C4-2B (cell line): ENCODE measurements at regions not wholly inside any gene's neighbourhood (a gene's known extent, or its start where the extent isn't known, plus 50 kb on each side); places are given as distances from the start of the nearest gene placed in this dataset.

Experiments used
- H3K27ac ChIP-seq: fragments of 450-650 bp; 2 replicates; pipeline ENCODE4 v1.5.1; 2017
- CTCF ChIP-seq: fragments of 450-650 bp; conservative IDR thresholded peaks from 2 replicates; pipeline ENCODE4 v1.5.1; 2017; ENCODE audit warnings: mild to moderate bottlenecking
- ZFX ChIP-seq: fragments of 450-650 bp; IDR thresholded peaks from 2 replicates; pipeline ENCODE4 v1.6.1; 2017

- H3K27ac ChIP-seq = no peak overlapping the region
- TF ChIP-seq CTCF (no peak), ZFX (no peak)
These were observed 253.1 kb downstream of the TLR4 start for GRCh38 chr9:117957267-117957666.

GRCh38 chr9:117958726-117959125, 254.5 kb downstream of the TLR4 start:
- H3K27ac ChIP-seq = no peak overlapping the region

GRCh38 chr9:117963493-117964090, 259.4 kb downstream of the TLR4 start:
- no peak overlapping the region for H3K27ac ChIP-seq
- no peak for TF ChIP-seq ZFX
- TF ChIP-seq CTCF = no peak

More at GRCh38 chr9:117958726-117959125, 254.5 kb downstream of the TLR4 start:
- no peak for TF ChIP-seq ZFX
- no peak for TF ChIP-seq CTCF

- TF ChIP-seq CTCF (no peak), ZFX (no peak)
- no peak overlapping the region for H3K27ac ChIP-seq
These were observed 266.3 kb downstream of the TLR4 start for GRCh38 chr9:117970276-117971050.

GRCh38 chr9:117974108-117974507, 269.9 kb downstream of the TLR4 start:
- TF ChIP-seq ZFX = no peak
- TF ChIP-seq CTCF = no peak
- H3K27ac ChIP-seq = no peak overlapping the region

- TF ChIP-seq ZFX (no peak), CTCF (no peak)
- H3K27ac ChIP-seq = no peak overlapping the region
These were observed 275.7 kb downstream of the TLR4 start for GRCh38 chr9:117979914-117980313.

GRCh38 chr9:117987945-117988344, 283.7 kb downstream of the TLR4 start:
- TF ChIP-seq ZFX = no peak
- TF ChIP-seq CTCF = no peak
- no peak overlapping the region for H3K27ac ChIP-seq
